Effector memory CD4-positive, alpha-beta T cell (primary cell): ENCODE measurements at regions not wholly inside any gene's neighbourhood (a gene's known extent, or its start where the extent isn't known, plus 50 kb on each side); places are given as distances from the start of the nearest gene placed in this dataset.
"Not testable (repeated sequence)": the region's sequence is repeated elsewhere in the genome, so short reads cannot be mapped to it uniquely, and the experiment has no call there.

ENCODE experiments used
- DNase-seq, 3 donors: peaks; one replicate each; pipeline ENCODE4 v3.0.0-alpha.2; 2020
- H3K27ac ChIP-seq: 2 replicates; pipeline ENCODE4 v1.7.0; 2013; ENCODE audit warnings: mild to moderate bottlenecking, low read length, moderate library complexity; ENCODE audit not compliant: insufficient read depth, poor library complexity, severe bottlenecking
- H3K27me3 ChIP-seq: replicated peaks from 2 replicates; pipeline ENCODE4 v1.7.0; 2013; ENCODE audit warnings: mild to moderate bottlenecking, low read length; ENCODE audit not compliant: insufficient read depth, control insufficient read depth, poor library complexity, severe bottlenecking
- H3K36me3 ChIP-seq: 2 replicates; pipeline ENCODE4 v1.7.0; 2013; ENCODE audit warnings: mild to moderate bottlenecking, low read length, moderate library complexity; ENCODE audit not compliant: control insufficient read depth, insufficient read depth
- H3K4me1 ChIP-seq: 2 replicates; pipeline ENCODE4 v1.7.0; 2013; ENCODE audit warnings: low read length, mild to moderate bottlenecking; ENCODE audit not compliant: control insufficient read depth, insufficient read depth, poor library complexity, severe bottlenecking
- H3K4me3 ChIP-seq: 2 replicates; pipeline ENCODE4 v1.7.0; 2013; ENCODE audit warnings: low read length, low read depth, mild to moderate bottlenecking; ENCODE audit not compliant: insufficient read depth, poor library complexity, severe bottlenecking
- H3K9me3 ChIP-seq: 2 replicates; pipeline ENCODE4 v1.7.0; 2013; ENCODE audit warnings: mild to moderate bottlenecking, low read length, moderate library complexity; ENCODE audit not compliant: control insufficient read depth

- no peaks in the 10 kb centered on the region for H3K27me3 ChIP-seq
- H3K9me3 ChIP-seq, result no peaks in the 10 kb centered on the region
- no peaks in the 10 kb centered on the region for H3K36me3 ChIP-seq
- H3K4me1 ChIP-seq, result no peaks in the 10 kb centered on the region
- no peak overlapping the region for H3K27ac ChIP-seq
- no peak for DNase-seq
- no peak overlapping the region for H3K4me3 ChIP-seq
These were observed 306.9 kb upstream of the SGK1 start for GRCh38 chr6:134624781-134625180.

- Histone ChIP-seq H3K27ac (no peak overlapping the region), H3K4me1 (no peaks in the 10 kb centered on the region), H3K9me3 (no peaks in the 10 kb centered on the region), H3K36me3 (no peaks in the 10 kb centered on the region), H3K27me3 (no peaks in the 10 kb centered on the region), H3K4me3 (no peak overlapping the region)
- no peak for DNase-seq
These were observed 305.5 kb upstream of the SGK1 start for GRCh38 chr6:134623401-134623800.

GRCh38 chr6:134622382-134623173, 304.7 kb upstream of the SGK1 start:
- Histone ChIP-seq H3K27me3 (no peaks in the 10 kb centered on the region), H3K36me3 (no peaks in the 10 kb centered on the region), H3K4me1 (no peaks in the 10 kb centered on the region), H3K4me3 (no peak overlapping the region), H3K27ac (no peak overlapping the region), H3K9me3 (no peaks in the 10 kb centered on the region)
- DNase-seq, result no peak

- Histone ChIP-seq H3K27ac (no peak overlapping the region), H3K9me3 (no peaks in the 10 kb centered on the region), H3K27me3 (no peaks in the 10 kb centered on the region), H3K4me3 (no peak overlapping the region), H3K36me3 (no peaks in the 10 kb centered on the region), H3K4me1 (no peaks in the 10 kb centered on the region)
- no peak for DNase-seq
These were observed 303.9 kb upstream of the SGK1 start for GRCh38 chr6:134621858-134622257.

- H3K36me3 ChIP-seq, result no peaks in the 10 kb centered on the region
- H3K4me3 ChIP-seq, result no peak overlapping the region
- H3K27me3 ChIP-seq, result no peaks in the 10 kb centered on the region
- H3K9me3 ChIP-seq, result no peaks in the 10 kb centered on the region
- no peak overlapping the region for H3K27ac ChIP-seq
- no peak for DNase-seq
- H3K4me1 ChIP-seq, result no peaks in the 10 kb centered on the region
These were observed 301.9 kb upstream of the SGK1 start for GRCh38 chr6:134619789-134620188.

- H3K36me3 ChIP-seq, result no peaks in the 10 kb centered on the region
- no peak overlapping the region for H3K27ac ChIP-seq
- H3K4me3 ChIP-seq, result no peak overlapping the region
- no peak for DNase-seq
- no peaks in the 10 kb centered on the region for H3K9me3 ChIP-seq
- H3K27me3 ChIP-seq, result no peaks in the 10 kb centered on the region
- no peaks in the 10 kb centered on the region for H3K4me1 ChIP-seq
These were observed 301.2 kb upstream of the SGK1 start for GRCh38 chr6:134619077-134619476.

GRCh38 chr6:134614606-134615485, 296.9 kb upstream of the SGK1 start:
- no peak overlapping the region for H3K4me3 ChIP-seq
- no peaks in the 10 kb centered on the region for H3K9me3 ChIP-seq
- DNase-seq, result no peak
- H3K36me3 ChIP-seq, result no peaks in the 10 kb centered on the region
- no peaks in the 10 kb centered on the region for H3K27me3 ChIP-seq
- no peaks in the 10 kb centered on the region for H3K4me1 ChIP-seq
- no peak overlapping the region for H3K27ac ChIP-seq

GRCh38 chr6:134612128-134612527, 294.2 kb upstream of the SGK1 start:
- H3K36me3 ChIP-seq, H3K27me3 ChIP-seq, H3K9me3 ChIP-seq, DNase-seq, H3K4me1 ChIP-seq, H3K4me3 ChIP-seq, H3K27ac ChIP-seq: not testable (repeated sequence)

GRCh38 chr6:134610411-134610810, 292.5 kb upstream of the SGK1 start:
- H3K27ac ChIP-seq, result no peak overlapping the region
- no peaks in the 10 kb centered on the region for H3K27me3 ChIP-seq
- DNase-seq, result no peak
- H3K4me3 ChIP-seq, result no peak overlapping the region
- H3K4me1 ChIP-seq, result no peaks in the 10 kb centered on the region
- no peaks in the 10 kb centered on the region for H3K36me3 ChIP-seq
- no peaks in the 10 kb centered on the region for H3K9me3 ChIP-seq

GRCh38 chr6:134609716-134610261, 291.9 kb upstream of the SGK1 start:
- DNase-seq, result no peak
- no peak overlapping the region for H3K27ac ChIP-seq
- H3K27me3 ChIP-seq, result no peaks in the 10 kb centered on the region
- H3K4me3 ChIP-seq, result no peak overlapping the region
- H3K9me3 ChIP-seq, result no peaks in the 10 kb centered on the region
- no peaks in the 10 kb centered on the region for H3K4me1 ChIP-seq
- H3K36me3 ChIP-seq, result no peaks in the 10 kb centered on the region
